A673 (cell line): ENCODE measurements at regions not wholly inside any gene's neighbourhood (a gene's known extent, or its start where the extent isn't known, plus 50 kb on each side); places are given as distances from the start of the nearest gene placed in this dataset.

ENCODE experiments used
- EZH2 ChIP-seq: fragments of 200-600 bp; sonication (generic); IDR thresholded peaks from 2 replicates; pipeline ENCODE4 v1.6.1; 2017; ENCODE audit warnings: borderline replicate concordance, low read depth, mild to moderate bottlenecking, mixed read lengths, antibody characterized with exemption, low read length; ENCODE audit not compliant: poor library complexity, severe bottlenecking
- TF ChIP-seq, protein P1 (sequence below): fragments of 300-800, 200-600 bp; sonication (generic); conservative IDR thresholded peaks from 2 replicates; pipeline ENCODE4 v1.5.1; 2017; ENCODE audit warnings: low read depth, mild to moderate bottlenecking, antibody characterized with exemption, low read length, moderate library complexity, mixed read lengths

DNA sequence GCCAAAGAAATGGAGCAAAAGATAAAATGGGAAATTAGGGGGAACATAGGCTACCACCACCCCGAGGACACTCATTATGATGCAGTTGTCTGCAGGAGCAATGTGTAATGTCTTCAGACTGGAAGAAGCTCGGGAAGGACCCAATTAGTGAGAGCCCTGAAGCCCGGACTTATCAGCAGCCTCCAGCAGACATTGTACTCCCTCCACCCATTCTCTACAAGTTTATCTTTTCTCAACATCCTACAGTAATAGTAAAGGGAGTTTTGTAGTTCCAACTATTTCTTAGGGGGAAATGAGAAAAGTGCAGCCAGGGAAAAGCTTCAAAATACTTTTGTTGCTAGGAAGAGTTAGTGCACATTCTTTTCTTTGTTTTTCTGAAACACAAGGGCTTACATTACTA lies 657.3 kb upstream of the COBL start:
- TF ChIP-seq, protein P1, sequence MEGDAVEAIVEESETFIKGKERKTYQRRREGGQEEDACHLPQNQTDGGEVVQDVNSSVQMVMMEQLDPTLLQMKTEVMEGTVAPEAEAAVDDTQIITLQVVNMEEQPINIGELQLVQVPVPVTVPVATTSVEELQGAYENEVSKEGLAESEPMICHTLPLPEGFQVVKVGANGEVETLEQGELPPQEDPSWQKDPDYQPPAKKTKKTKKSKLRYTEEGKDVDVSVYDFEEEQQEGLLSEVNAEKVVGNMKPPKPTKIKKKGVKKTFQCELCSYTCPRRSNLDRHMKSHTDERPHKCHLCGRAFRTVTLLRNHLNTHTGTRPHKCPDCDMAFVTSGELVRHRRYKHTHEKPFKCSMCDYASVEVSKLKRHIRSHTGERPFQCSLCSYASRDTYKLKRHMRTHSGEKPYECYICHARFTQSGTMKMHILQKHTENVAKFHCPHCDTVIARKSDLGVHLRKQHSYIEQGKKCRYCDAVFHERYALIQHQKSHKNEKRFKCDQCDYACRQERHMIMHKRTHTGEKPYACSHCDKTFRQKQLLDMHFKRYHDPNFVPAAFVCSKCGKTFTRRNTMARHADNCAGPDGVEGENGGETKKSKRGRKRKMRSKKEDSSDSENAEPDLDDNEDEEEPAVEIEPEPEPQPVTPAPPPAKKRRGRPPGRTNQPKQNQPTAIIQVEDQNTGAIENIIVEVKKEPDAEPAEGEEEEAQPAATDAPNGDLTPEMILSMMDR = no peak
- no peak for TF ChIP-seq EZH2
